Muscle of leg (tissue), 3 donors: ENCODE measurements at regions not wholly inside any gene's neighbourhood (a gene's known extent, or its start where the extent isn't known, plus 50 kb on each side); places are given as distances from the start of the nearest gene placed in this dataset.

ENCODE experiments used
- DNase-seq: peaks from one replicate; pipeline ENCODE4 v3.0.0; 2013
- H3K27ac ChIP-seq: one replicate; pipeline ENCODE4 v1.5.1; 2013; ENCODE audit warnings: mild to moderate bottlenecking, low read length, control low read depth
- H3K27me3 ChIP-seq: one replicate; pipeline ENCODE4 v1.6.1; 2013; ENCODE audit warnings: low read length; ENCODE audit not compliant: control insufficient read depth, insufficient read depth
- H3K36me3 ChIP-seq: one replicate; pipeline ENCODE4 v1.6.1; 2013; ENCODE audit warnings: low read length; ENCODE audit not compliant: control insufficient read depth, insufficient read depth
- H3K4me1 ChIP-seq: one replicate; pipeline ENCODE4 v1.6.1; 2013; ENCODE audit warnings: low read length; ENCODE audit not compliant: control insufficient read depth, insufficient read depth
- H3K4me3 ChIP-seq: one replicate; pipeline ENCODE4 v1.5.1; 2013; ENCODE audit warnings: low read length, control low read depth
- H3K9me3 ChIP-seq: replicated peaks from 2 replicates; pipeline ENCODE4 v1.6.1; 2013; ENCODE audit warnings: low read depth, low read length; ENCODE audit not compliant: control insufficient read depth
- WGBS: methylation state at CpG from one replicate; pipeline ENCODE4 v1.1.5; 2013; ENCODE audit warnings: missing lambda C conversion rate; ENCODE audit not compliant: insufficient coverage; 5-methylcytosine and 5-hydroxymethylcytosine counted together

- WGBS = 30% methylated on average over 2 of the region's 4 CpGs
- no peaks in the 10 kb centered on the region for H3K9me3 ChIP-seq
- peaks cover 2% of the 10 kb centered on the region for H3K4me1 ChIP-seq
- no peak overlapping the region for H3K27ac ChIP-seq
- no peaks in the 10 kb centered on the region for H3K27me3 ChIP-seq
- no peak for DNase-seq
- H3K36me3 ChIP-seq = no peaks in the 10 kb centered on the region
- H3K4me3 ChIP-seq = no peak overlapping the region
Observed at GRCh38 chr12:4172999-4173398, 100.6 kb upstream of the CCND2 start.

- WGBS = no CpG with 5 or more reads among the region's 3 CpGs
Observed at GRCh38 chr12:4171742-4172141, 101.8 kb upstream of the CCND2 start.

GRCh38 chr12:4169959-4170358 is 103.6 kb upstream of the CCND2 start:
- Histone ChIP-seq H3K27me3 (no peaks in the 10 kb centered on the region), H3K36me3 (no peaks in the 10 kb centered on the region), H3K4me3 (no peak overlapping the region), H3K9me3 (no peaks in the 10 kb centered on the region), H3K4me1 (peaks cover 9% of the 10 kb centered on the region), H3K27ac (no peak overlapping the region)
- DNase-seq = no peak
- WGBS = 79% methylated on average over 2 of the region's 4 CpGs

More at GRCh38 chr12:4171742-4172141, 101.8 kb upstream of the CCND2 start:
- Histone ChIP-seq H3K27me3 (no peaks in the 10 kb centered on the region), H3K9me3 (no peaks in the 10 kb centered on the region), H3K4me3 (no peak overlapping the region), H3K27ac (no peak overlapping the region), H3K4me1 (peaks cover 2% of the 10 kb centered on the region), H3K36me3 (no peaks in the 10 kb centered on the region)
- DNase-seq = no peak

GRCh38 chr12:4169531-4169930 is 104.0 kb upstream of the CCND2 start:
- Histone ChIP-seq H3K4me3 (no peak overlapping the region), H3K4me1 (peaks cover 12% of the 10 kb centered on the region), H3K27me3 (no peaks in the 10 kb centered on the region), H3K27ac (no peak overlapping the region), H3K9me3 (no peaks in the 10 kb centered on the region), H3K36me3 (no peaks in the 10 kb centered on the region)
- DNase-seq = no peak
- 76% methylated on average over 5 of the region's 5 CpGs for WGBS

- peaks cover 16% of the 10 kb centered on the region for H3K4me1 ChIP-seq
- no peaks in the 10 kb centered on the region for H3K9me3 ChIP-seq
- no peaks in the 10 kb centered on the region for H3K27me3 ChIP-seq
- peak; percentile 35 for DNase-seq
- no peaks in the 10 kb centered on the region for H3K36me3 ChIP-seq
- H3K27ac ChIP-seq = no peak overlapping the region
- WGBS = 43% methylated on average over 3 of the region's 6 CpGs
- H3K4me3 ChIP-seq = no peak overlapping the region
Observed at GRCh38 chr12:4168036-4168435, 105.5 kb upstream of the CCND2 start.

- Histone ChIP-seq H3K27me3 (no peaks in the 10 kb centered on the region), H3K36me3 (no peaks in the 10 kb centered on the region), H3K9me3 (no peaks in the 10 kb centered on the region), H3K4me1 (peaks cover 16% of the 10 kb centered on the region), H3K27ac (peak overlapping the region; percentile 95), H3K4me3 (peak overlapping the region; percentile 54)
- DNase-seq = peak; percentile 97
- 4% methylated on average over 48 of the region's 63 CpGs for WGBS
Observed at GRCh38 chr12:4164559-4165558, 108.7 kb upstream of the CCND2 start.

GRCh38 chr12:4164188-4164558 is 109.4 kb upstream of the CCND2 start:
- Histone ChIP-seq H3K4me3 (peak overlapping the region; percentile 54), H3K36me3 (no peaks in the 10 kb centered on the region), H3K9me3 (no peaks in the 10 kb centered on the region), H3K4me1 (peaks cover 16% of the 10 kb centered on the region), H3K27ac (peak overlapping the region; percentile 95), H3K27me3 (no peaks in the 10 kb centered on the region)
- WGBS = 43% methylated on average over 12 of the region's 12 CpGs
- DNase-seq = no peak

- Histone ChIP-seq H3K27ac (no peak overlapping the region), H3K36me3 (no peaks in the 10 kb centered on the region), H3K27me3 (no peaks in the 10 kb centered on the region), H3K4me3 (no peak overlapping the region), H3K4me1 (peaks cover 16% of the 10 kb centered on the region), H3K9me3 (no peaks in the 10 kb centered on the region)
- no CpG with 5 or more reads among the region's 3 CpGs for WGBS
- no peak for DNase-seq
Observed at GRCh38 chr12:4161718-4162117, 111.8 kb upstream of the CCND2 start.

GRCh38 chr12:4160314-4161040 is 113.1 kb upstream of the CCND2 start:
- H3K27ac ChIP-seq = no peak overlapping the region
- H3K36me3 ChIP-seq = no peaks in the 10 kb centered on the region
- WGBS = 75% methylated on average over 1 of the region's 2 CpGs
- peaks cover 14% of the 10 kb centered on the region for H3K4me1 ChIP-seq
- H3K9me3 ChIP-seq = no peaks in the 10 kb centered on the region
- H3K27me3 ChIP-seq = no peaks in the 10 kb centered on the region
- no peak overlapping the region for H3K4me3 ChIP-seq
- no peak for DNase-seq

GRCh38 chr12:4159851-4160250 is 113.7 kb upstream of the CCND2 start:
- no peak overlapping the region for H3K27ac ChIP-seq
- WGBS = no CpG with 5 or more reads among the region's 2 CpGs

More at GRCh38 chr12:4159851-4160250, 113.7 kb upstream of the CCND2 start:
- Histone ChIP-seq H3K36me3 (no peaks in the 10 kb centered on the region), H3K4me1 (peaks cover 7% of the 10 kb centered on the region), H3K27me3 (no peaks in the 10 kb centered on the region), H3K4me3 (no peak overlapping the region), H3K9me3 (no peaks in the 10 kb centered on the region)
- no peak for DNase-seq
